OCI-LY7 (cell line): ENCODE measurements at regions not wholly inside any gene's neighbourhood (a gene's known extent, or its start where the extent isn't known, plus 50 kb on each side); places are given as distances from the start of the nearest gene placed in this dataset.

Experiments used
- EZH2phosphoT487 ChIP-seq: fragments of 200-600 bp; sonication (generic); IDR thresholded peaks from 2 replicates; pipeline ENCODE4 v1.6.1; 2018; ENCODE audit warnings: low read depth, borderline replicate concordance, mild to moderate bottlenecking, mixed run types, antibody characterized with exemption, low read length, moderate library complexity, mixed read lengths
- TF ChIP-seq, protein P1 (sequence below): fragments of 200-600 bp; sonication (generic); conservative IDR thresholded peaks from 2 replicates; pipeline ENCODE4 v1.5.1; 2014; ENCODE audit warnings: mild to moderate bottlenecking, antibody characterized with exemption, low read length, moderate library complexity, mixed read lengths

DNA sequence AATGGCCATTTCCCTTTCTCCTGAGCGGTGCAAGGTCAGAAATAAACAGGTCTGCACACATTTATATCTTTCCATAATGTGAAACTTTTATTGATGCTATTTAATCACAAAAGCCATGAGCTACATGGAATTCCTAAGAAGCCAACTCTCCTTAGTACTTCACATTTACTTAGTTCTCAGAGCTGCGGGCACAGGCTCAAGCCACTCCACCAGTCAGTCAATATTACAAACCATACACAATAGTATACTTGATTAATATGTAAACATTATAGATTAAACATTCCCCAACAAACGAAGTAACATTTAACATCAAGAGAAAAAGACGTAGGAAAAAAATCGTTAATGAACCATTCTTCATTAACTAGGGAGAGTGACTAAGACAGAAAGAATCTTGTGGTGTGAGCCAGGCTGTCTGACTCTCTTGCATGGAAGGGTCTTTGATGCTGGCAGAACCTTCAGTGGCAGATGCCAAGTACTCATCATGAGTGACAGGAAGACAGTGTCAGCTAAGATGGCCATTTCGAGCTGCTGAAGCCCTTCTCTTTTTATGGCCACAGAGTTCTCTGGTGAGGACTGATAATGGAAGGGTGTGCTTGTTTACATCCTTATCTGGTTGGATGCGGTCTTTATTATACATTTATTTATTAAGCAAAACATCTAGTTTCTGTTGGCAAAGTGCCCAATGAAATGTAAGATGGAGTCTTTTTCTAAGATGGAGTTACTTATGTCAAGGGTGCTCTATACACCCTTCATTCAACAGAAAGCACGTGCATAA, 115.5 kb upstream of the TUT7 start:
- TF ChIP-seq EZH2phosphoT487: no peak
- TF ChIP-seq, protein P1, sequence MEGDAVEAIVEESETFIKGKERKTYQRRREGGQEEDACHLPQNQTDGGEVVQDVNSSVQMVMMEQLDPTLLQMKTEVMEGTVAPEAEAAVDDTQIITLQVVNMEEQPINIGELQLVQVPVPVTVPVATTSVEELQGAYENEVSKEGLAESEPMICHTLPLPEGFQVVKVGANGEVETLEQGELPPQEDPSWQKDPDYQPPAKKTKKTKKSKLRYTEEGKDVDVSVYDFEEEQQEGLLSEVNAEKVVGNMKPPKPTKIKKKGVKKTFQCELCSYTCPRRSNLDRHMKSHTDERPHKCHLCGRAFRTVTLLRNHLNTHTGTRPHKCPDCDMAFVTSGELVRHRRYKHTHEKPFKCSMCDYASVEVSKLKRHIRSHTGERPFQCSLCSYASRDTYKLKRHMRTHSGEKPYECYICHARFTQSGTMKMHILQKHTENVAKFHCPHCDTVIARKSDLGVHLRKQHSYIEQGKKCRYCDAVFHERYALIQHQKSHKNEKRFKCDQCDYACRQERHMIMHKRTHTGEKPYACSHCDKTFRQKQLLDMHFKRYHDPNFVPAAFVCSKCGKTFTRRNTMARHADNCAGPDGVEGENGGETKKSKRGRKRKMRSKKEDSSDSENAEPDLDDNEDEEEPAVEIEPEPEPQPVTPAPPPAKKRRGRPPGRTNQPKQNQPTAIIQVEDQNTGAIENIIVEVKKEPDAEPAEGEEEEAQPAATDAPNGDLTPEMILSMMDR: no peak
